Effector memory CD4-positive, alpha-beta T cell (primary cell): ENCODE measurements at regions not wholly inside any gene's neighbourhood (a gene's known extent, or its start where the extent isn't known, plus 50 kb on each side); places are given as distances from the start of the nearest gene placed in this dataset.

ENCODE experiments used
- DNase-seq, 3 donors: peaks; one replicate each; pipeline ENCODE4 v3.0.0-alpha.2; 2020
- H3K27ac ChIP-seq: 2 replicates; pipeline ENCODE4 v1.7.0; 2013; ENCODE audit warnings: mild to moderate bottlenecking, low read length, moderate library complexity; ENCODE audit not compliant: insufficient read depth, poor library complexity, severe bottlenecking
- H3K27me3 ChIP-seq: replicated peaks from 2 replicates; pipeline ENCODE4 v1.7.0; 2013; ENCODE audit warnings: mild to moderate bottlenecking, low read length; ENCODE audit not compliant: insufficient read depth, control insufficient read depth, poor library complexity, severe bottlenecking
- H3K36me3 ChIP-seq: 2 replicates; pipeline ENCODE4 v1.7.0; 2013; ENCODE audit warnings: mild to moderate bottlenecking, low read length, moderate library complexity; ENCODE audit not compliant: control insufficient read depth, insufficient read depth
- H3K4me1 ChIP-seq: 2 replicates; pipeline ENCODE4 v1.7.0; 2013; ENCODE audit warnings: low read length, mild to moderate bottlenecking; ENCODE audit not compliant: control insufficient read depth, insufficient read depth, poor library complexity, severe bottlenecking
- H3K4me3 ChIP-seq: 2 replicates; pipeline ENCODE4 v1.7.0; 2013; ENCODE audit warnings: low read length, low read depth, mild to moderate bottlenecking; ENCODE audit not compliant: insufficient read depth, poor library complexity, severe bottlenecking
- H3K9me3 ChIP-seq: 2 replicates; pipeline ENCODE4 v1.7.0; 2013; ENCODE audit warnings: mild to moderate bottlenecking, low read length, moderate library complexity; ENCODE audit not compliant: control insufficient read depth

- no peaks in the 10 kb centered on the region for H3K4me1 ChIP-seq
- H3K36me3 ChIP-seq, result no peaks in the 10 kb centered on the region
- no peak for DNase-seq
- no peak overlapping the region for H3K27ac ChIP-seq
- H3K4me3 ChIP-seq, result no peak overlapping the region
- no peaks in the 10 kb centered on the region for H3K27me3 ChIP-seq
- H3K9me3 ChIP-seq, result no peaks in the 10 kb centered on the region
Observed at GRCh38 chr2:84292545-84292944, 166.5 kb downstream of the SUCLG1 start.

GRCh38 chr2:84290537-84290936 is 168.5 kb downstream of the SUCLG1 start:
- Histone ChIP-seq H3K4me1 (no peaks in the 10 kb centered on the region), H3K27ac (no peak overlapping the region), H3K27me3 (no peaks in the 10 kb centered on the region), H3K36me3 (no peaks in the 10 kb centered on the region), H3K9me3 (no peaks in the 10 kb centered on the region), H3K4me3 (no peak overlapping the region)
- peak in 1 of 3 donors; percentile 7 for DNase-seq

- Histone ChIP-seq H3K9me3 (no peaks in the 10 kb centered on the region), H3K36me3 (no peaks in the 10 kb centered on the region), H3K27me3 (no peaks in the 10 kb centered on the region), H3K4me3 (no peak overlapping the region), H3K4me1 (no peaks in the 10 kb centered on the region), H3K27ac (no peak overlapping the region)
- DNase-seq, result no peak
Observed at GRCh38 chr2:84288293-84288692, 170.8 kb downstream of the SUCLG1 start.

- H3K27me3 ChIP-seq, result no peaks in the 10 kb centered on the region
- no peak overlapping the region for H3K27ac ChIP-seq
- H3K36me3 ChIP-seq, result no peaks in the 10 kb centered on the region
- DNase-seq, result no peak
- H3K4me3 ChIP-seq, result no peak overlapping the region
- no peaks in the 10 kb centered on the region for H3K9me3 ChIP-seq
- H3K4me1 ChIP-seq, result no peaks in the 10 kb centered on the region
Observed at GRCh38 chr2:84286878-84287277, 172.2 kb downstream of the SUCLG1 start.

GRCh38 chr2:84285056-84285747 is 173.9 kb downstream of the SUCLG1 start:
- no peaks in the 10 kb centered on the region for H3K27me3 ChIP-seq
- no peaks in the 10 kb centered on the region for H3K9me3 ChIP-seq
- DNase-seq, result no peak
- no peak overlapping the region for H3K4me3 ChIP-seq
- no peak overlapping the region for H3K27ac ChIP-seq
- no peaks in the 10 kb centered on the region for H3K4me1 ChIP-seq
- H3K36me3 ChIP-seq, result no peaks in the 10 kb centered on the region

GRCh38 chr2:84283506-84283905 is 175.6 kb downstream of the SUCLG1 start:
- H3K4me1 ChIP-seq, result no peaks in the 10 kb centered on the region

GRCh38 chr2:84281510-84281909 is 177.6 kb downstream of the SUCLG1 start:
- H3K36me3 ChIP-seq, result no peaks in the 10 kb centered on the region
- no peaks in the 10 kb centered on the region for H3K4me1 ChIP-seq
- H3K27ac ChIP-seq, result no peak overlapping the region
- no peaks in the 10 kb centered on the region for H3K27me3 ChIP-seq
- no peaks in the 10 kb centered on the region for H3K9me3 ChIP-seq
- no peak for DNase-seq
- no peak overlapping the region for H3K4me3 ChIP-seq

More at GRCh38 chr2:84283506-84283905, 175.6 kb downstream of the SUCLG1 start:
- no peak overlapping the region for H3K27ac ChIP-seq
- H3K36me3 ChIP-seq, result no peaks in the 10 kb centered on the region
- H3K9me3 ChIP-seq, result no peaks in the 10 kb centered on the region
- H3K27me3 ChIP-seq, result no peaks in the 10 kb centered on the region
- no peak for DNase-seq
- no peak overlapping the region for H3K4me3 ChIP-seq

- Histone ChIP-seq H3K27ac (no peak overlapping the region), H3K9me3 (no peaks in the 10 kb centered on the region), H3K4me1 (peaks cover 5% of the 10 kb centered on the region), H3K4me3 (no peak overlapping the region), H3K27me3 (no peaks in the 10 kb centered on the region), H3K36me3 (no peaks in the 10 kb centered on the region)
- no peak for DNase-seq
Observed at GRCh38 chr2:84280873-84281272, 178.2 kb downstream of the SUCLG1 start.

GRCh38 chr2:84278386-84278785 is 180.7 kb downstream of the SUCLG1 start:
- Histone ChIP-seq H3K27me3 (no peaks in the 10 kb centered on the region), H3K4me3 (no peak overlapping the region), H3K4me1 (peaks cover 6% of the 10 kb centered on the region), H3K27ac (no peak overlapping the region), H3K9me3 (no peaks in the 10 kb centered on the region), H3K36me3 (no peaks in the 10 kb centered on the region)
- DNase-seq, result no peak

GRCh38 chr2:84276590-84277255 is 182.4 kb downstream of the SUCLG1 start:
- H3K27me3 ChIP-seq, result no peaks in the 10 kb centered on the region
- no peaks in the 10 kb centered on the region for H3K9me3 ChIP-seq
- H3K27ac ChIP-seq, result no peak overlapping the region
- no peaks in the 10 kb centered on the region for H3K36me3 ChIP-seq
- no peak overlapping the region for H3K4me3 ChIP-seq
- DNase-seq, result no peak
- H3K4me1 ChIP-seq, result peaks cover 6% of the 10 kb centered on the region
